SU-DHL-6 (cell line): ENCODE measurements at regions not wholly inside any gene's neighbourhood (a gene's known extent, or its start where the extent isn't known, plus 50 kb on each side); places are given as distances from the start of the nearest gene placed in this dataset.

Experiments used
- CTCF ChIP-seq: fragments of 200-600 bp; sonication (generic); IDR thresholded peaks from one replicate; pipeline ENCODE4 v1.5.1; 2017; ENCODE audit warnings: antibody characterized with exemption, mild to moderate bottlenecking, low read length, moderate library complexity; ENCODE audit not compliant: insufficient read depth, poor library complexity, severe bottlenecking
- EZH2phosphoT487 ChIP-seq: fragments of 200-600 bp; sonication (generic), shearing (Covaris generic); conservative IDR thresholded peaks from 2 replicates; pipeline ENCODE4 v1.6.1; 2018; ENCODE audit warnings: mild to moderate bottlenecking, antibody characterized with exemption, low read length, moderate library complexity, mixed read lengths

- TF ChIP-seq CTCF (no peak), EZH2phosphoT487 (no peak)
Observed at GRCh38 chr5:61597684-61598083, 265.6 kb downstream of the ZSWIM6 start.
